ENCODE measurements at regions not wholly inside any gene's neighbourhood (a gene's known extent, or its start where the extent isn't known, plus 50 kb on each side); places are given as distances from the start of the nearest gene placed in this dataset.

- no peaks in the 10 kb centered on the region for H4K20me1 ChIP-seq (ENCODE audit: insufficient read depth, low read length, poor library complexity, severe bottlenecking)
- TF ChIP-seq CTCF (conservative IDR thresholded peaks at IDR 0.05; ENCODE audit: low read length) (no peak), EZH2phosphoT487 (IDR thresholded peaks at IDR 0.05; ENCODE audit: borderline replicate concordance) (no peak)
- no peaks in the 10 kb centered on the region for H3K9me2 ChIP-seq (replicated peaks; ENCODE audit: low read depth, low read length)
- H3K4me3 ChIP-seq (ENCODE audit: low read length, poor library complexity, severe bottlenecking), result no peak overlapping the region
- H3K36me3 ChIP-seq (ENCODE audit: insufficient read depth, low read length), result no peaks in the 10 kb centered on the region
- no peak overlapping the region for H2AFZ ChIP-seq (ENCODE audit: low read length)
- no peaks in the 10 kb centered on the region for H3K4me1 ChIP-seq (ENCODE audit: insufficient read depth, low read length, poor library complexity, severe bottlenecking)
- peaks cover 3% of the 10 kb centered on the region; the same call in 1 of the 2 replicates for H3K9me3 ChIP-seq (ENCODE audit: insufficient read depth, low read depth, low read length)
- H3K9ac ChIP-seq (ENCODE audit: low read depth, low read length, poor library complexity, severe bottlenecking), result no peak overlapping the region
- H3K4me2 ChIP-seq (ENCODE audit: low read depth, low read length, poor library complexity, severe bottlenecking), result no peak overlapping the region
- H3F3A ChIP-seq (ENCODE audit: low read depth), result no peaks in the 10 kb centered on the region
- H3K79me2 ChIP-seq (ENCODE audit: insufficient read depth, low read length), result no peaks in the 10 kb centered on the region
- H3K27me3 ChIP-seq (ENCODE audit: insufficient read depth, low read length, poor library complexity, severe bottlenecking), result no peaks in the 10 kb centered on the region
Observed at GRCh38 chr6:164262348-164262747, 847.8 kb downstream of the QKI start.

- Histone ChIP-seq H3K36me3 (ENCODE audit: insufficient read depth, low read length) (no peaks in the 10 kb centered on the region), H3K4me1 (ENCODE audit: insufficient read depth, low read length, poor library complexity, severe bottlenecking) (no peaks in the 10 kb centered on the region), H2AFZ (ENCODE audit: low read length) (no peak overlapping the region)
Observed at GRCh38 chr6:164258421-164258820, 843.9 kb downstream of the QKI start.

DNA sequence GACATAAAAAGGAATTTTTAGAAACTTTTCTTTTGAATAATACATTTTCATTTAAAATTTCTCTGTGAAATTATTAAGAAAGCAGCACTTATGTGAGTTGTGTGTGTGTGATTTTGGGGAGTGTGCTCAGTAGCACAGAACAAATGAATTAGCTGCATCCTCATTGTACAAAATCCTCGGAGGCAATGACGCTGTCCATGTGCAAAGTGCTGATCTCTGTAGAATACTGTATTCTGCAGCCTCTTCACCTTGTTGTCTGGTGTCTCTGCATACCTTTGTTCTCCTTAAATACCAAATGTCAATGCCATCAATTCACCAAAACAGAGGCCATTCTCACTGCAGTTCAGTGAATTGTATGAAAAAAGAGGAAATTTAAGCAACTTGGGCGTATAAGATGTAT lies 838.4 kb downstream of the QKI start:
- Histone ChIP-seq H4K20me1 (ENCODE audit: insufficient read depth, low read length, poor library complexity, severe bottlenecking) (no peaks in the 10 kb centered on the region), H3K9me2 (replicated peaks; ENCODE audit: low read depth, low read length) (no peaks in the 10 kb centered on the region), H3K79me2 (ENCODE audit: insufficient read depth, low read length) (no peaks in the 10 kb centered on the region), H3K9me3 (ENCODE audit: insufficient read depth, low read depth, low read length) (no peaks in the 10 kb centered on the region; the same call in 1 of the 2 replicates), H3K4me3 (ENCODE audit: low read length, poor library complexity, severe bottlenecking) (no peak overlapping the region), H3K36me3 (ENCODE audit: insufficient read depth, low read length) (no peaks in the 10 kb centered on the region), H3K4me1 (ENCODE audit: insufficient read depth, low read length, poor library complexity, severe bottlenecking) (no peaks in the 10 kb centered on the region), H3K4me2 (ENCODE audit: low read depth, low read length, poor library complexity, severe bottlenecking) (no peak overlapping the region), H3K9ac (ENCODE audit: low read depth, low read length, poor library complexity, severe bottlenecking) (no peak overlapping the region), H3F3A (ENCODE audit: low read depth) (no peaks in the 10 kb centered on the region), H2AFZ (ENCODE audit: low read length) (no peak overlapping the region), H3K27me3 (ENCODE audit: insufficient read depth, low read length, poor library complexity, severe bottlenecking) (no peaks in the 10 kb centered on the region)
- TF ChIP-seq EZH2phosphoT487 (IDR thresholded peaks at IDR 0.05; ENCODE audit: borderline replicate concordance) (no peak), CTCF (conservative IDR thresholded peaks at IDR 0.05; ENCODE audit: low read length) (no peak)

More at GRCh38 chr6:164258421-164258820, 843.9 kb downstream of the QKI start:
- no peak for TF ChIP-seq EZH2phosphoT487 (IDR thresholded peaks at IDR 0.05; ENCODE audit: borderline replicate concordance)
- TF ChIP-seq CTCF (conservative IDR thresholded peaks at IDR 0.05; ENCODE audit: low read length), result no peak
- Histone ChIP-seq H3K9me3 (ENCODE audit: insufficient read depth, low read depth, low read length) (0 out of 2 replicates have a peak, but pooled peaks cover 3% of the 10 kb centered on the region), H3K27me3 (ENCODE audit: insufficient read depth, low read length, poor library complexity, severe bottlenecking) (no peaks in the 10 kb centered on the region), H4K20me1 (ENCODE audit: insufficient read depth, low read length, poor library complexity, severe bottlenecking) (no peaks in the 10 kb centered on the region), H3K9ac (ENCODE audit: low read depth, low read length, poor library complexity, severe bottlenecking) (no peak overlapping the region), H3K79me2 (ENCODE audit: insufficient read depth, low read length) (no peaks in the 10 kb centered on the region), H3K9me2 (replicated peaks; ENCODE audit: low read depth, low read length) (no peaks in the 10 kb centered on the region), H3K4me3 (ENCODE audit: low read length, poor library complexity, severe bottlenecking) (no peak overlapping the region), H3F3A (ENCODE audit: low read depth) (no peaks in the 10 kb centered on the region), H3K4me2 (ENCODE audit: low read depth, low read length, poor library complexity, severe bottlenecking) (no peak overlapping the region)
